ENCODE measurements at regions not wholly inside any gene's neighbourhood (a gene's known extent, or its start where the extent isn't known, plus 50 kb on each side); places are given as distances from the start of the nearest gene placed in this dataset.

DNA sequence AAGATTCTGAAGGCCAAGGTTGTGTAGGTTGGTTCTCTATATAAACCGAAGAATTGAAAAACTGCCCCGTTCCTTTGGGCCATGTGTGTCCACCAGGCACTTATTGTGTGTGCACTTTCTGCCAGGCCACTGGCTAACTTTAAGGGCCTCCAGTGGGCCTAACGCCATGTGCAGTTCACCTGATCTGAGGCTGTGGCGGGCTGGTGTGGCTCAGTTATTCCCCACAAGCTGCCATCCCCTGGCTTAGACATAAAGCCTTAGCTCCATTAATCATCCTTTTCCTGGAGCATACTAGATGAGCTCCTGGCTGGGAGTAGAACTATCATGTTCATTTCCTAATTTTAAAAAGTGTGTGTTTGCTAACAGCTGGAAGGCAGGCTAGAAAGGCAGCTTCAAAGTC lies 304.1 kb upstream of the TNP1 start:
- TF ChIP-seq EZH2 (IDR thresholded peaks at IDR 0.05; ENCODE audit: borderline replicate concordance, low read depth, low read length, poor library complexity, severe bottlenecking), result no peak
- TF ChIP-seq, protein P1, sequence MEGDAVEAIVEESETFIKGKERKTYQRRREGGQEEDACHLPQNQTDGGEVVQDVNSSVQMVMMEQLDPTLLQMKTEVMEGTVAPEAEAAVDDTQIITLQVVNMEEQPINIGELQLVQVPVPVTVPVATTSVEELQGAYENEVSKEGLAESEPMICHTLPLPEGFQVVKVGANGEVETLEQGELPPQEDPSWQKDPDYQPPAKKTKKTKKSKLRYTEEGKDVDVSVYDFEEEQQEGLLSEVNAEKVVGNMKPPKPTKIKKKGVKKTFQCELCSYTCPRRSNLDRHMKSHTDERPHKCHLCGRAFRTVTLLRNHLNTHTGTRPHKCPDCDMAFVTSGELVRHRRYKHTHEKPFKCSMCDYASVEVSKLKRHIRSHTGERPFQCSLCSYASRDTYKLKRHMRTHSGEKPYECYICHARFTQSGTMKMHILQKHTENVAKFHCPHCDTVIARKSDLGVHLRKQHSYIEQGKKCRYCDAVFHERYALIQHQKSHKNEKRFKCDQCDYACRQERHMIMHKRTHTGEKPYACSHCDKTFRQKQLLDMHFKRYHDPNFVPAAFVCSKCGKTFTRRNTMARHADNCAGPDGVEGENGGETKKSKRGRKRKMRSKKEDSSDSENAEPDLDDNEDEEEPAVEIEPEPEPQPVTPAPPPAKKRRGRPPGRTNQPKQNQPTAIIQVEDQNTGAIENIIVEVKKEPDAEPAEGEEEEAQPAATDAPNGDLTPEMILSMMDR (conservative IDR thresholded peaks at IDR 0.05; ENCODE audit: low read depth, low read length), result no peak
- BruUV-seq (replicated peaks), result no TSS peak
- Histone ChIP-seq H3K9me3 (ENCODE audit: low read depth, low read length, poor library complexity, severe bottlenecking) (no peaks in the 10 kb centered on the region), H3K4me3 (ENCODE audit: low read depth, low read length, poor library complexity, severe bottlenecking) (no peak overlapping the region), H3K27ac (ENCODE audit: low read depth, low read length, poor library complexity, severe bottlenecking) (no peak overlapping the region), H3K27me3 (replicated peaks; ENCODE audit: insufficient read depth, low read depth, low read length, poor library complexity) (no peaks in the 10 kb centered on the region), H3K4me1 (ENCODE audit: insufficient read depth, low read length, poor library complexity, severe bottlenecking) (no peaks in the 10 kb centered on the region), H3K36me3 (ENCODE audit: insufficient read depth, low read length, poor library complexity, severe bottlenecking) (no peaks in the 10 kb centered on the region)
- CTCF ChIA-PET, result no interaction called here
- intact Hi-C loops (cut with micrococcal nuclease; ENCODE audit: unreplicated experiment), result loop anchor here (10.0 kb wide), 1 partner anchor 351 kb away; no protein-coding TSS in a partner anchor
- POLR2A ChIA-PET (ENCODE audit: low non-redundant PET), result no interaction called here
- DNase-seq (ENCODE audit: low spot score), result no peak

DNA sequence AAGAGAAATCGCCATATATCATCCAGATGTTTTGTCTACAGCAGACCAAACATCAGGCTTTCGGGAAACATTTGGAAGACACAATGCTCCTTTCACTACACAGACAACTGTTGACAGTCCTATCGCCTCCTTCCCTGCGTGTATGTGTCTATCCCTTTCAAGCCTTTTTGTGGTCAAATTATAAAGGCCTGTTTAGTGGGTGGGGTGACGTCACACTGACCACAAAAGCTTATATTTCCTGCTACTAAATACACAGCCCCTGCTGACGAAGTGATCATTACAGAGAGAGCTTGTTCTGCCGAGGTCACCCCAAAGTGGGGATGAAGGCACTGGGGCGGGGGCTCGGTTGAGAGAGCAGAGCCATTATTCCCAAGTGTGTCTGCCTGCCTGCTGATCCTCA lies 302.7 kb upstream of the TNP1 start:
- Histone ChIP-seq H3K27ac (ENCODE audit: low read depth, low read length, poor library complexity, severe bottlenecking) (no peak overlapping the region), H3K4me3 (ENCODE audit: low read depth, low read length, poor library complexity, severe bottlenecking) (no peak overlapping the region), H3K4me1 (ENCODE audit: insufficient read depth, low read length, poor library complexity, severe bottlenecking) (no peaks in the 10 kb centered on the region), H3K36me3 (ENCODE audit: insufficient read depth, low read length, poor library complexity, severe bottlenecking) (no peaks in the 10 kb centered on the region), H3K27me3 (replicated peaks; ENCODE audit: insufficient read depth, low read depth, low read length, poor library complexity) (no peaks in the 10 kb centered on the region), H3K9me3 (ENCODE audit: low read depth, low read length, poor library complexity, severe bottlenecking) (no peaks in the 10 kb centered on the region)
- intact Hi-C loops (cut with micrococcal nuclease; ENCODE audit: unreplicated experiment), result loop anchor here (10.0 kb wide), 1 partner anchor 352 kb away; no protein-coding TSS in a partner anchor
- peak; percentile 17 for DNase-seq (ENCODE audit: low spot score)
- no peak for TF ChIP-seq EZH2 (IDR thresholded peaks at IDR 0.05; ENCODE audit: borderline replicate concordance, low read depth, low read length, poor library complexity, severe bottlenecking)
- TF ChIP-seq, protein P1 (conservative IDR thresholded peaks at IDR 0.05; ENCODE audit: low read depth, low read length), result no peak
- ChIA-PET CTCF (no interaction called here), POLR2A (ENCODE audit: low non-redundant PET) (no interaction called here)
- BruUV-seq (replicated peaks), result no TSS peak

DNA sequence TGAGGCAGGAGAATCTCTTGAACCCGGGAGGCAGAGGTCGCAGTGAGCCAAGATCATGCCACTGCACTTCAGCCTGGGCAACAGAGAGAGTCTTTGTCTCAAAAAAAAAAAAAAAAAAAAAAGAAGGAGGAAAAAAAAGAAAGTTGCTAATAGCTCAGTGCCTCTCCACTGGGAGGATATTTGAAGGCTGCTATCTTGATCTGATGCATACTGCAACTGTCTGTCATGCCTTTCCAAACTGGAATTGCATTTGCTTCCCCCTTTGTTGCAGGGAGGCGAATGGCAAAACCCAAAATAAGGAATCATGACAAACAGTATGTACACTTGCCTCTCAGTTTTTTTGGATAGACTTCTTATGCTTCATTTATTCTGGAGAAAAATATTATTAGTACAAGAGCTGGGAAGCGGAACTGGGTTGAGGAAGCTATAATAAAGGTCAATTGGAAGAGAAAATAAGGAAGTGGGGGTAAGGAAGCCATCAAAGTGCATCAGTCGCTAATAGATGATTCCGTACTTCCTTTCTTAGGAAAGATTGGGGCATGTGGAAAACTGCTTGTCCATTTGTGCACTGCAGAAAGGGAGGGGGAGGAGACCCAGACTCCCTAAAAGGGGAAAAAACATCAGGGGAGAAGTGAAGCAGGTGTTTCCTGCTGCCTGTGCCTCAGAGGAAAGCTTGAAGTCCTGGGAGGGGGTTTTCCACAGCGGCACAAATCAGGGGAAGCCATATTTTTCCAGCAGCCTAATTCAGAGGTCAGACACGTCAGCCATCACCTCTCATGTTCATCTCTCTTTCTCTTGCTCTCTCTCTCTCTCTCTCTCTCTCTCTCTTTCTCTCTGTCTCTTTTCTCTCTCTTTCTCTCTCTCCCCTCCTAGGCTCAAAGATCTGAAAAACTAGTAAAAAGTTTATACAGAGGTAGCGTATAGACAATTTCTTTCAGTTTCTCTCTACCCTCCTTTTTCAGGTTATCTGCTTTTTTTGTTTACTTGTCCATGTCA lies 301.4 kb upstream of the TNP1 start:
- POLR2A ChIA-PET (ENCODE audit: low non-redundant PET), result interaction anchor here (0.6 kb wide), 2 partner anchors 72 to 467 kb away, joined by 4 to 7 read pairs; no protein-coding TSS in a partner anchor
- TF ChIP-seq, protein P1 (conservative IDR thresholded peaks at IDR 0.05; ENCODE audit: low read depth, low read length), result no peak
- TF ChIP-seq EZH2 (IDR thresholded peaks at IDR 0.05; ENCODE audit: borderline replicate concordance, low read depth, low read length, poor library complexity, severe bottlenecking), result no peak
- CTCF ChIA-PET, result interaction anchor here (0.6 to 0.7 kb wide), 2 partner anchors 49 to 119 kb away, joined by 8 to 10 read pairs; no protein-coding TSS in a partner anchor
- Histone ChIP-seq H3K27ac (ENCODE audit: low read depth, low read length, poor library complexity, severe bottlenecking) (no peak overlapping the region), H3K9me3 (ENCODE audit: low read depth, low read length, poor library complexity, severe bottlenecking) (no peaks in the 10 kb centered on the region), H3K27me3 (replicated peaks; ENCODE audit: insufficient read depth, low read depth, low read length, poor library complexity) (no peaks in the 10 kb centered on the region), H3K4me3 (ENCODE audit: low read depth, low read length, poor library complexity, severe bottlenecking) (no peak overlapping the region), H3K4me1 (ENCODE audit: insufficient read depth, low read length, poor library complexity, severe bottlenecking) (no peaks in the 10 kb centered on the region), H3K36me3 (ENCODE audit: insufficient read depth, low read length, poor library complexity, severe bottlenecking) (no peaks in the 10 kb centered on the region)
- BruUV-seq (replicated peaks), result no TSS peak
- intact Hi-C loops (cut with micrococcal nuclease; ENCODE audit: unreplicated experiment), result loop anchor here (10.0 kb wide), 1 partner anchor 354 kb away; no protein-coding TSS in a partner anchor
- no peak for DNase-seq (ENCODE audit: low spot score)
